ENCODE measurements at regions not wholly inside any gene's neighbourhood (a gene's known extent, or its start where the extent isn't known, plus 50 kb on each side); places are given as distances from the start of the nearest gene placed in this dataset.

- no peak for TF ChIP-seq CTCF (IDR thresholded peaks at IDR 0.05; ENCODE audit: low read depth, low read length)
- TF ChIP-seq EZH2phosphoT487 (IDR thresholded peaks at IDR 0.05; ENCODE audit: low read depth) = no peak
These were observed 959.0 kb downstream of the PLA2G4A start for GRCh38 chr1:187787736-187788135.

All from OCI-LY3 (cell line).